GM19452 (cell line): ENCODE measurements at regions not wholly inside any gene's neighbourhood (a gene's known extent, or its start where the extent isn't known, plus 50 kb on each side); places are given as distances from the start of the nearest gene placed in this dataset.
A peak's percentile ranks its signal among the peaks of the same experiment; 100 is the strongest.

ENCODE experiments used
- ATAC-seq: cut with Tn5 transposase; IDR thresholded peaks from one replicate; pipeline ENCODE4 v1.9.1; 2021; ENCODE audit not compliant: unreplicated experiment

DNA sequence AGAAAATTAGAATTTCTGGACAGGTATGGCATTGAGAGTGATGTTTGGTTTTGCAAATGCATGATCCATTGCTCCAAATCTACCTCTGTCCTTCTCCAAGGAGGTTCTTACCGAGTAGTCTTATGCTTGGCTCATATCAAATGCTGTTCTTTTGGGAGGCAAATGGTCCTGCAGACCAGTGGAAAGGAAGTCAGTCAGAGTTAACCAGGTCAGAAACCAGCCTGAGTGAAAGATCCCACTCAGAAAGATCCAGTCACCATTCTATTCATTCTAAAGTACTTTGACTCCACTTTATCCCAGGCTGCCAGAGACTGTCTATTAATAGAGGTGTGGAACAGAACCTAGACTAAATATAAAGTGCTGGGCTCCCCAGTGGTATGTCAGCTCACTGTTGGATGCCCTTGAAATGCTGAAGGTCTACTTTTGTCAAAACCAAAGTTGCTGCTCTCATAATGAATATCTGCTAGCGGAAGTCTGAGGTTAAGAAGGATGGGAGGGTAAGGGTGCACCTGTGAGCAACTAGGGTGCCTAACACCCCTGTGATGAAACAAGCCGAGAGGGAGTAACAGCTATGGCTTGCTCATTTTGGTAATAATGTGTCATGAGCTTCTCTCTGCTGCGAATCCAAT, 302.2 kb downstream of the ZNF608 start:
- peak; percentile 100 for ATAC-seq

DNA sequence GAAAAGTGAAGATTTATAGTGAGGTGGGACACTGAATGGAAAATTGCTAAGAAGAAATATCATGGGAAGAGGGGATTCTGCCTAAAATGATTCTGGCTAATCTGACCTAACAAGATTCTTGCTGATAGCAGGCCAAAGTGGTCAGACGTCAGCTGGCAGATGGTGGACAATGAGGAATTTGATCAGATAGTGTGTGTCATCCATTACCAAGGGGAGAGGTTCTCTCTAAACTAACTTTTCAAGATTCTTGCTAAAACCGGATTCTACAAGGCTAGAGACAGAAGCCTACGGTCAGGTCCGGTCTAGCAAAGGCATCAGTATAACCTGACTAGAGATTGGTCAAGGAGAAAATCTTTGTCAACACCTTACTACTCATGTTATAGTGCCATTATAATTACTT, 306.0 kb downstream of the ZNF608 start:
- no peak for ATAC-seq

DNA sequence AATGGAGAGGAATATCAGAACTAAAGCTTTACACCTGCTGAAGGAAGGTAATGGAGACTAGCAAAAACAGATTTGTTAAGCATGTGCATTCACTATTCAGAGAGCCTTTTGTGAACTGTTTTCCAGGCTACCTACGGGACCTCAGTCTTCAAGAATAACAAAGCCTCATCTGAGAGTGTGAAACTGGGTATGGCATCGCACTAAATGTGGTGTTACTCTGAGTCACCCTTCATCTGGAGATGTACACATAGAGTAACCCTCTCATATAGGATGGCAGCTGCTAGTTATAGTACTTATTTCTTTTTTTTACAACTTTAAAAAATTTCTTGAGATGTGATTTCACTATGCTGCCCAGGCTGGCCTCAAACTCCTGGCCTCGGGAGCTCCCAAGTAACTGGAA, 306.8 kb downstream of the ZNF608 start:
- no peak for ATAC-seq

DNA sequence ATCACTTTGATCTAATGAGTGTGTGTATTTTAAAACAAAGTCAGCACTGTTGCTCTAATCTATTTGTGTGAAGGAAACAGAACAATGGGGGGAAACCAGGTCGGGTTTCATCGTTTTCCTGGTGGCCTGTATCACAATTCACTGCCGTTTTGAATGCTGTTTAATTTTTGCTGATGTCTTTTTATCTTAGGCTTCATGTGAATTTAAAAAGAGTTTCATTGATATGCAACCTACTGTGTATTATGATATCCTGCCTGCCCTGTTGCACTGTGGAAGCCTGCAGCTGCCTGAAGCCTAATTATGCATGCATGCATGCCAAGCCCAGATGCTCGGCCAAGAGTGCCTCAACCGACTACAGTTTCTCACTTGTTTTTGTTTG, 307.5 kb downstream of the ZNF608 start:
- ATAC-seq, result no peak

DNA sequence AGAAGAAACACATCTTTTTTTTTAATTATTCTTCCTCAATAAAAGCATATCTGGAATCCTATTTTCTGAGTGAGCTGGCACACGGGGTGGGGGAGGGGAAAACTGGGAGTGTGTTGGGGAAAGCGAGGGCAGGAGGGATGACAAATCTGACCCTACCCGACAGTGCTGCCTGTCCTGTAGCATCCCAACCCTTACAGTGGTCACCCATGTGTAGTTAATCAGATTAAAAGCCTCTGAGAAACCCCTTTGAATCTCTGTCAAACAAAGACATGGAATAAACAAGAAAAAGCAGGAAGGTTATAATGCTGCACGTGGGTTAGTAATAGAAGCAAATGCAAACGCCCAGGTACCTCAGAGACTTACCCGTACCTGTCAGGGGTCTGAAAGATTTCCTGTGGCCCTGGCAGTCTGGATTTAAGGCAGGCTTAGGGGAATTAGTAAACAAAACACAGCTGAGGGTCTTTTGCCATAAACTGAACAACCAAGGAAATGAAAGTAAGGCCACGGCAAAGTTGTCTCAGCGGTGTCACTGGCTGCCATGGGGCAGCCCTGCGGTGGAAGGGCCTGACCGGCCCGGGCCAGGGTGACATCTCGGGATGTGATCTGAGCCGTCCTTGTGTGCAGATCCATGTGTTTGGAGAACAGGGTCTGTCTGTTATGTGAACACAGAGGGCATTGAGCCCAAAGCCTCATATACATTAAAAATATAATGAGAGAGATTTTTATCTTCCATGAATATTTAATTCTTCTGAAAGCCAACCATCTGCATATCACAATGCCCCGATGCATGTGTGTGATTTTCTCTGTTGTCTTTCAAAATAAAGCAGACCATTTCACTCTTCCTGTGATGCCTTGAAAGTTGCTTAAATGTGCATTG, 308.2 kb downstream of the ZNF608 start:
- ATAC-seq, result no peak

DNA sequence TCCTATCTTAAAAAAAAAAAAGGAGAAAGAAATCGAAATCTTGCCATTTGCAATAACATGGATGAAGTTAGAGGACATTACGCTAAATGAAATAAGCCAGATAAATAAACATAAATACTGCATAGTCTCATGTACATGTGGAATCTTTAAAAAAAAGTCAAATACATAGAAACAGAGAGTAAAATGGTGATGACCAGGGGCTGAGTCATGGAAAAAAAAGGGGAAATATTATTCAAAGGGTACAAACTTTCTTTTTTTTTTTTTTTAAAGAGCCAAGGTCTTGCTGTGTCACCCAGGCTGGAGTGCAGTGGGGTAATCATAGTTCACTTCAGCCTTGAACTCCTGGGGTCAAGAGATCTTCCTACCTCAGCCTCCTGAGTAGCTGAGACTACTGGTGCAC, 310.1 kb downstream of the ZNF608 start:
- no peak for ATAC-seq

DNA sequence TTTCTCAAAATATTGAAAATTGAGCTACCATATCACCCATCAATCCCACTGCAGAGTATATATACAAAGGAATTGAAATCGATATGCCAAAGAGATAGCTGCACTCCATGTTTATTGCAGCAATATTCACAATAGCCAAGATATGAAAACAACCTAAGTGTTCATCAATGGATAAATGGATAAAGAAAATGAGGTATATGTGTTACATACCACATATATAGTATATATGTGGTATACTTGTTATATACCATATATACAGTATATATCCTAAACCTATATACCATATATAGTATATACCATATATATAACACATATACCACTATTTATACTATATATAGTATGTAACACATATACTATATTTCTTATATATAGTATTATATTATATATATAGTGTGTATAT, 313.3 kb downstream of the ZNF608 start:
- ATAC-seq, result no peak

DNA sequence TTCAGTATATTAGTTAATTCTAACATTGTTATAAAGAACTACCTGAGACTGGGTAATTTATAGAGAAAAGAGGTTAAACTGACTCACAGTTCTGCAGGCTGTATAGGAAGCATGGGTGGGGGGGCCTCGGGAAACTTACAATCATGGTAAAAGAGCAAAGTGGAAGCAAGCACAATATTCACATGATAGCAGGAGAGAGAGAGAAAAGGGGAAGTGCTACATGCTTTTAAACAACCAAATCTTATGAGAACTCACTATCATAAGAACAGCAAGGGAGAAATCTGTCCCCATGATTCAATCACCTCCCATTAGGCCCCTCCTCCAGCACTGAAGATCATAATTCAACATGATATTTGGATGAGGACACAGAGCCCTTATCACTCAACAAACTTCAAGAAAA, 324.9 kb downstream of the ZNF608 start:
- ATAC-seq, result no peak

DNA sequence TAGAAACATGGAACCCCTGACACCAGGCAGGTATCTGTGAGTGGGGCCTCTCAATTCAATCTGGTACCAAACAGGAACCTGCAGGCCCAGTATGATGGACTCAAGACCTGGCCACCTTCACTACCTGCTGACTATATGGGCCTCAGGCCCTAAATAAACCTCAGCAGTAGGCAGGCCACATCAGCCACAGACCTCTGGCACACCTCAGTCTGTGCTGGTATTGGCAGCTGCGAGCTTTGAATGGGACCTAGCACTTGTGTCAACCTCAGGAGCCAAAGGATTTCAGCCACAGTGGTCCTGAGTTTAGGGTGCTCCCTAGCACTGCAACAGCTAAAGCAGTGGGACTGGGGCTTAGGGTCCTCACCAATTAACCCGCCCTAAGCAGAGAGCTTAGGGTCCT, 325.5 kb downstream of the ZNF608 start:
- ATAC-seq, result no peak

DNA sequence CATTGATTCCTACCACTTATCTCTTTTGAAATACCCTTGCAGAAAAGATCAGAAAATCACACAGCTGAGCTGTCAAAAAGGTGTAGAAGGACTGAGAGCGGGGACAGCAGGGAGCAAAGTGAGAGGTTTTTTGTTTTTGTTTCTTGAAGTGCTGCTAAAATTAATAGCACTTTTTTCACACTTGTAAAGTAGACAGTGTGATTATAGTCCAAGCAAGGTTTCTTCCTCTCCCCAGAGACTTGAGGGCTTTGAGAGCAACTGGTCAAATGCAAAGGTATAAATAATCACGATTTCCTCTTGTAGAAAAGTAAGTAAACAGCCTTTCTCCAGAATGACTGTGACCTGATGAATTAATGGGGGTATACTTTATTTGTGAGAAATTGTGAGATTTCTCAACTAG, 326.9 kb downstream of the ZNF608 start:
- peak; percentile 77 for ATAC-seq

DNA sequence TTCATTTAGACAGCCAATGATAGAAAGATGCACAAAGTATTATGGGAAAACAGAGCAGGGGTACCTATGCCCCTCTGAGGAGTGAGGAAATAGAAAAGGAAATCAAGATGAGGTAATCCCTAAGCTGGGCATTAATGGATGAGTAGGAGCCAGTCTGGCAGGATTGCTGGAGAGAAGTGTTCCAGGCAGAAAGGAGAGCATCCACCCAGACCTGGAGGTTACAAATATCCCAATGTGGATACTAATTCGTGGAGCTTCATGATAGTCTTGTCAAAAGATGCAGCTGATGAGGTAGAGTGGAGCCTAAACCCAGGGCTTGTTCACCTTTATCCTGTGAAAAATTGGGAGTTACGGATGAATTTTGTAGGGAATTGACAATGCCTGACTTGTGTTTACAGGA, 328.0 kb downstream of the ZNF608 start:
- no peak for ATAC-seq

DNA sequence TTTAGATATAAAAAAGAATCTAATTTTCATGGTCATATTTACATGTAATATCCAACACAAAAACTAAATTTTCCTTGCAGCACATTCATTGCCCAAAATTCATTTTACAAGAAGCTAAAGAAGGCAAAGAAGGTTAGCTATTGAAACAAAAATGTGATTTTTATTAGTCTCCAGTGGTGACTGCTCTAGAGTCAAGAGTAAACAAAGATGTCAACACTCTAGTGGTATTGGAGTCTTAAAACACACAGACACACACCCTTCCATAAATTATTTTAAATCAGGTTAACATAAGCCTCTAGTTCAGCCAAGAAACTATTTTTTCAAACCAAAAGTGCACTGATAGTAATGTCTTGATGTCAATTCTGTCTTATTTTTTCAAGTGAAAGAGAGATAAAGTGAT, 329.2 kb downstream of the ZNF608 start:
- ATAC-seq, result no peak

DNA sequence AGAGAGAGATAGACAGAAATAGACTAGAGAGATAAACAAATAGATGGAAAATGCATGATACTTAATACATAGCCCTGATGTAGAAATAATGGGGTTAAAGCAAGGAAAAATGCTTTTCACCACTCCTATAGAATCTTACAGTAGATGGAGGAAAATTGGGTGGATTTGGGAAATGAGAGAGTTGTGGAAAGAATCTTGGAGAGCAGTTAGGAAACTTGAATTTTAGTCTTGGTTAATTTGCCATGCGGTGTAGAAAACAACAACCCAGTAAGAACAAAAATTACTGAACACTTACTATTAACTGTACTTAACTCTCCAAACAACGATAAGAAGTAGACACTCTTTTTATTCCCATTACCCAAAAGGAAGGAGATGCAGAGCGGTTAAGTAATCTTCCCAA, 329.8 kb downstream of the ZNF608 start:
- ATAC-seq, result no peak

DNA sequence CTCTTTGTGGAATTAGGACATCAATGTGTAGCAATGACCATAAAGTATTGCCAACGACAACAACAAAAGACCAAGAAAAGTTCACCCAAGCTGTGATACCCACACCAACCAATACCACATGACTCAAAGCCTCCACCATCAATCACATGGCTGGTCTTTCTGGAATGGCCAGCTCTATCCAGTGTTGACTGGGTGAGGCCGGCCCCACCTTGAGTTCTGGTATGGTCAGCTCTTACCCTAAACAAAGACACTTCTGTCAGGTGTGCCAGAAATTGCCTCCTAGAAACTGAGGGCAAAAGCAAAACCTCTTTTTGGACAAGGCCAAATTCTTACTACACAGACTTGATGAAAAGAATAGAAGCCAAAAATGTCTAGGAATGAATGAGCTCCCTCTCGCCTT, 331.5 kb downstream of the ZNF608 start:
- ATAC-seq, result no peak

DNA sequence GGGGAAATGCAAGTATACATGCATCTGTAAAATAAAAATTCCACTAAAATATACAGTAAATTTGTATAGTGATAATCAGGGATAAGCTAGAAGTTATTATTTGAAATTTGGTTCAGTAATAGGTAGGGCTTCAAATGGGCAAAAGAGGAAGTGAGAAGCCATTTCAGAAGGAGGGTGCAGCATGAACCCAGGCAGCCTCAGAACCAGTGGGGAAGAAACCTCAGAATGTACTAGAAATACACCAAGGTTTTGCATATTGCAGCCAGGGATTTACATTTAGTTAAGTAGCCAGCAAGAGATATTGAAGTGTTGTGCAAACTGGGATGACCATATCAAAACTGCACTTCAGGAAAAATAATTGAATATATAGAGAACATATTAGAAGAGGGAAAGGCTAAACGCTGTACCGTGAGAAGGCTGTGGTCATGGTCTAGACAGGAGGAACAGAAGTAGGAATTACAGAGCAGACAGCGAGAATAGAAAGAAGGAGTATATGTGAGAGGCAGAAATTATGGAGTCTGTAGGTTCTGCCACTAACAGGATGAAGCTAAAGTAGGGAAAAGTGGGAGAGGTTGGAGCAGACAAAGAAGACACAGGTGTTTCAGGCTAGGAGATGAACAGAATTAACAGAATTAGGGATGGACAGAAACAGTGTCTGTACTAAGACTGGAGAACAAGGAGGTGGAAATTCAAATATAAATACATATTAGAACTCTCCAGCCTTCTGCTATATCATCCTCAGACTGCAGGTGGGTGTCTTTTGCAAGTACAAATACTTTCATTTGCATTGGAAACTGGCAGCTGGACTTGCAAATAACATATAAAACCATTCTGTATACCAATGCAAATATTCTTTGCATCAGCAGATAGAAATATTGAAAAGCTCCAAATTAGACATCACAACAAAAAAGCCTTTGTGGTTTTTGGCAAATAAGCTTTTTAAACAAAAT, 335.6 kb downstream of the ZNF608 start:
- ATAC-seq, result peak; percentile 91

DNA sequence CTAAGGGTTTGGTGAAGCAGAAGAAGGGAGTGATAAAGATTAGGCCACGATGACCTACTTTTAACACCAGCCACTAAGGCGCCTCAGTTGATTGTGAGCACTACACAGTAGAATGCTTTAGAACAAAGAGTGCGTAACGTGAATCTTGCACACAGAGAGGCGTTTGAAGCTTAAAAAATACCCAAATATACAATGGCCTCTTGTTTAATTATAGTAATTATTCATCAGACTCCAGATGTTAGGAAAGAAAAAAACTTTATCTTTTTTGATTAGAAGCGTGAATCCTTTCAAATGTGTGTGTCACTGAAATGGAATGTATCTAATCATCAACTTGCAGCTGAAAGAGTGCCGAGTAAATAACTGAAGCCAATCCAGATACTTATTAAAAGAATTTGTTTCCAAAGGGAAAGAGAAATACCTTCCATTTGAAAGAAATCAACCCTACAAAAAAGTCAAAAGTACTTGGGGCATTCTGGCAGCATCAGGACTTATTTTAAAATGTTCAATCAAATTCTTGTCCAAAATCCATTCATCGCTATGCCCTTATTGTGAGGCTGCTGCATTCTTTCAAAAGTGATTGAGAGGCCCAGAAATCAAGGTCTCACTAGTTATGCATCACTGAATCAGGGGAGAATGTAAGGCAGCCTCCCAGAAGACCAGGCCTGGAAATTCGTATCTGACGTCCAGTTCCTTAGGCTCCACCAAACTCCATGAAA, 337.5 kb downstream of the ZNF608 start:
- no peak for ATAC-seq

DNA sequence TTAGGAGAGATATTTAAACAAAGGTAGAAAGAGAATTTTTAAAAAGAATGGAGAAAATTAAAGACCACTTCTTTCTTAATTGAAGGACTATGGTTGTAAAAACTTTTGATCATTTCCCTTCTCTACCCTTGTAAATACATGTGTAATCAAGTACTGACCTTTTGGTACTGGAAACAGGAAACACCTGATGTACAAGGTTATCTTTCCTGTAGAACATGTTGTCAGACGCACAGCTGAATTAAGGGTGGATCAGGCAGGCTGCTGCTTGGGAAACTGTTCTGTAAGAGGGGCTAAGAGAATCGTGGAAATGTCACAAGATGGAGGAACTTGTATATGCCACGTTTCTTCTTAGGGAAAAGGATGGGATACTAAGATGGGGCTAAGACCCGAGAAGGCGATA, 341.6 kb downstream of the ZNF608 start:
- no peak for ATAC-seq

DNA sequence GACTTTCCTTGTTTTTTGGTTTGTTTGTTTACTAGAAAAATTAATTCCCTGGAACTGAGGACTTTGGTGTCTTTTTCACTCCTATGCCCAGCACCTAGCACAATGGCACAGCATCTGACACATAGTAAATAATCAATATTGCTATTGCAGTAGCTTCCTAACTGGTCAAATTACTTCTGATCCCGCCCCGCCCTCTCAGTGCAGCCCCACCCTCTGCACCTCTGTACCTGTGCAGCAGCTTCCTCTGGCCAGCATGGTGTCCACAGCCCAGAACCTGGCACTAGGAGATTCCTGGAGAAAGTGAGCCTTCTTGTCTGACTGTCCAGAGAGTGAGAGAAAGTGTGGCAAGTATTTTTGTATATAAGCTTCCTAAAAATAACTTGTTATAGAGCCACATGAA, 343.2 kb downstream of the ZNF608 start:
- no peak for ATAC-seq

DNA sequence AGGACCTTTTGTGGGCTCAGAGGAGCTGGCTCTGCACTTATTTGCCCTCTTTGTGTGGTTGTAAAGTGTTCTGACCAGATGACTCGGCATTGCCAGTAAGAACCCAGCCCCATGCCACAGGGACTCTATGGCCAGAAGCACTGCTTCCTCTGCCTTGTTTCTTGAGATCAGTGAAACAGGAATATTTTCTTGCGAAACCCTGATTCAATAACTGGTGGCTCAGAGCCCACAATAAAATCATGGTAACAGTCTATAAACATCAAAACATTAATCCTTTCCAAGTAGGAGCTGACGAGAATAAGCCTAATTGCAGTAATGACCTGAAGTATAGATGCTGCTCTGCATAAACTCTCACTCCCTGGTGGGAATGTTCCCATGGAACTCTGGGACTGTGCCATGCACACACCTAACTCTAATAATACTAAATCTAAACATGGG, 344.3 kb downstream of the ZNF608 start:
- ATAC-seq, result no peak

DNA sequence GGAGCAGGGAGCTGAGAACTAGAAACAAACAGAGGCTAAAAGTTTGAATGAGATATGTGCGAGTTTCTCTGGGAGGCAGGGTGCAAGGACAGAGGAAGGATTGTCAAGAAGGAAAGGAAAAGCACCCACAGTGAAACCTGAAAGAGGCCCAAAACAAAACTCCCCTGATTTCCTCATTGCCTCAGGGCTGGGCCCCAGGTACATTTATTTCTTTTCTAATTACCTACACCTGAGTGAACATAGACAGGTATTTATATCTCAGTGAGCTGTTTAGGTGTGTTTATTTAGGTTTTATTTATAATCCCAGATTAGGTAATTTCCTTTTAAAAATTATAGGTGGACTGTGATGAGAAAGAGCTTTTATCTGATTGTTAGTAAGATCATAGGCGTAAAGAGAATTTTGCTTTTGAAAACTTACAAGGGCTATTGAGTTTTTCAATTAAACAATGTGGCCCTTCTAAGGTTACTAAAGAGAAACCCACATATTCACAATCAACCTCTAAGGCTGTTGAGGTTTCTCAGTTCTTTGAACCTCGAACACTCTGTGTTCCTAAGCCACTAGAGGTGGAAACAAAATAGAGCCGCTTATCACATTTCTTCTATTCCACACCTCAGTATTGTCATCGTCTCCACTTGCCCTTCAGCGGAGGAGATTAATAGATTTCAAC, 344.8 kb downstream of the ZNF608 start:
- no peak for ATAC-seq
